ELR (cell line): ENCODE measurements at regions not wholly inside any gene's neighbourhood (a gene's known extent, or its start where the extent isn't known, plus 50 kb on each side); places are given as distances from the start of the nearest gene placed in this dataset.

ENCODE experiments used
- DNase-seq: peaks from one replicate; pipeline ENCODE4 v3.0.0-alpha.2; 2015; ENCODE audit warnings: low read depth

GRCh38 chr2:128380061-128380889 lies 61.6 kb upstream of the HS6ST1 start:
- no peak for DNase-seq

DNA sequence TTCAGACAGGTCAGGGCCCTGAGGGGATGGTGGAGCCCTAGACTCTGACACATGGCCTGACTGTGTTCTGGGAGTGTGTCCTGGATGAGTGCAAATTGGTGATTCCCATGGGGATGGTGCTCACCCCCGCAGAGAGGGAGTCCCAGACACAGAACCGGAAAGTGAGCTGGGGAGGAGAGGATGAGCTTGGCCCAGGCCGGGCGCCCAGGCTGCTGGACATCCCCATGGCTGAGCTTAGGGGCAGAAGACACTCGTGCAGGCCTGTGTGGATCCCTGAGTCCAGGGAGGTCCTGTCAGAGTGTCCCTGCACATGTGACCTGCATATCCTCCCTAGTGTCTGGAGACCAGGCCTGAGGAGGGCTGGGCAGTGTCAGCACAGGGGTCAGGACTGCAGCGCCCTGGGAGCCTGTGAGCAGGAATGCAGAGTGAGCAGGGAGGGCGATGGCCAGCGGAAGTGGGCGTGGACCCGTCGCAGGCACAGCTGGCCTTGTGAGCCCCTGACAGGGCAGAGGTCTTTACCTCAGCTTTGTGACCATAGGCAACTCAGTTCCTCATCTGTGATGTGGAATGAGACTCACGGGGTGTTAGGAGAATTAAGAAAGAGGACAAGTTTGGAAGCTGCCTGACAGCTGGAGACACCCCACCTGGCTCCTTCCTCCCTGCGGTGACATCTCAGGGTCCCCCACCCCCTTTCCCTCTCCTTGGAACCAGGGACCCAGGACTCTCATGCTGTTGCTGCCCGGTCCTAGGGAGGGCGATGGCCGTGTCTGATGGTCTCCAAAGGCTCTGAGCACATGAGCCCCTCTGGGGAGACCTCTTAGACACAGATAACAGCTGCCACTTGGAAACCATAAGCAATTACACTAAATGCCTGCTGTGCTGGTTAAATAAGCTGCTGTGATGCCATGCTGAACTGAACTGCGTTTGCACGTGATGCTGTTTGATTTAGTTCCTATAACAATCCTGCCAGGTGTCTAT lies 62.6 kb upstream of the HS6ST1 start:
- DNase-seq: no peak

DNA sequence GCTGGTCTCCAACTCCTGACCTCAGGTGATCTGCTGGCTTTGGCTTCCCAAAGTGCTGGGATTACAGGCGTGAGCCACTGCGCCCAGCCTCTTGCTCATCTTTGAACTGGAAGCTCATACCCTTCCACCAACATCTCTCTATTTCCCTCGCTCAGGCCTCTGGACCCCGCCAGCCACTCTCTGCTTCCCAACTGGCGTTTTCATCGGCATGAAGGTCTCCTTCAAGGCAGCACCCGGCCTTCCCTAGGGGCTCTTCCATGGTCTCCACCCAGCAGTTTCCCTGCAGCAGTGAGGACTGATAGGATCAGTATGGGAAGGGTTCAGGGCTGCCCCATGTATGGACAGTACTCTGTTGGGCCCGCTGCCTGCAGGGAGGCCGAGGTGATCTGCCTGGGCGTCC lies 65.8 kb upstream of the HS6ST1 start:
- DNase-seq: no peak

DNA sequence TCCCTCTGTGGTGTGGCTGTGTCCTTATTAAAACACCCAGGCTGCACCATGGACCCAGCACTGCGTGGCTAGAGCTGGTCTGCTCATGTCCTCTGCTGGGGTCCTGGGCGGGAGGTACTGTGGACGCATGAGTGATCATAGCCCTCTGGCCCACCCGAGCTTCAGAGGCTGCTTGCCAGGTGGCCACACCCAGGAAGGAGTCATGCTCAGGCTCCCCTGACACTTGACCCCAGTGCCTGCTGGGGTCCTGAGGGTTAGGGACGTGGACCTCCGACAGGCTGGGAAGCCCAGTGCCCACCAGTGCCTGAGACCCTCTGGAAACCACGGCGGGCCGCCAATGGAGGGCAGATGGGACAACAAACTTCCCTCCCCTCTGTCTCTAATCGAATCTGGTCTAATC lies 66.3 kb upstream of the HS6ST1 start:
- no peak for DNase-seq

DNA sequence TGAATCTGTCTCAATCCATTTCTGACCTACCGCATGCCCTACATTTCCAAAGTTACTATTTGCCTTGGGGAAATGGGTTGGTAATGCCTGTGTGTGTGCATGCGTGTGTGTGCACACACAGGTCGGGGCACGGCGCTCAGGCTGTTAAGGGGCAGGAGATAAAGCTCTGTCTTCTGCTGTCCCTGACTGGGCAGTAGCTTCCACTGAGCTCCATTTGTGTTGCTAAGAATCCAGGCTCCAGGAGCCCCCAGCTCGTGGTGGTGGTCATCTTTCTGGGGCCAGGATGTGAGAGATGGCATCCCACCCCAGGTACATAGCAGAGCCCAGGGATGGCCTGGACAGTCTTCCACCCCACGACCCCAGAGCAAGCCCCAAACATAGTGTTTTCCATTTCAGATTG lies 66.7 kb upstream of the HS6ST1 start:
- DNase-seq: no peak

DNA sequence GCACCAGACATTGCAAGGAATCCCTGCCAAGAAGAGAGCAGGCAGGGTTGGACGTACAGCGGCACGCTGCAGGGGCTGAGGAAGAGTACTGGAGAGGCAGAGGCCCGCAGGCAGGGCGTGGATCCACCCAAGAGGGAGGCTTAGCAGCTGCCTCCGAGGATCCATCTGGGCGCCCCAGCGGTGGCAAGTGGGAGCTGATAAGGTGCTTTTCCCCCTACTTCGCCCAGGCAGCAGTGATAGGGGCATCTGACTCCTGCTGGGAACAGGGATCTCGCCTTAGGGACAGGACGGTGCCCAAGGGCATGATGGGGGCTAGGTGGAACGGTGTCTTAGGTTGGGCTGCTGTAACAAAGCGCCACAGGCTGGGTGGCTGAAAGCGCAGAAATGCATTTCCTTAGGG lies 67.4 kb upstream of the HS6ST1 start:
- DNase-seq: no peak

GRCh38 chr2:128388499-128388941 lies 69.9 kb upstream of the HS6ST1 start:
- DNase-seq: no peak

DNA sequence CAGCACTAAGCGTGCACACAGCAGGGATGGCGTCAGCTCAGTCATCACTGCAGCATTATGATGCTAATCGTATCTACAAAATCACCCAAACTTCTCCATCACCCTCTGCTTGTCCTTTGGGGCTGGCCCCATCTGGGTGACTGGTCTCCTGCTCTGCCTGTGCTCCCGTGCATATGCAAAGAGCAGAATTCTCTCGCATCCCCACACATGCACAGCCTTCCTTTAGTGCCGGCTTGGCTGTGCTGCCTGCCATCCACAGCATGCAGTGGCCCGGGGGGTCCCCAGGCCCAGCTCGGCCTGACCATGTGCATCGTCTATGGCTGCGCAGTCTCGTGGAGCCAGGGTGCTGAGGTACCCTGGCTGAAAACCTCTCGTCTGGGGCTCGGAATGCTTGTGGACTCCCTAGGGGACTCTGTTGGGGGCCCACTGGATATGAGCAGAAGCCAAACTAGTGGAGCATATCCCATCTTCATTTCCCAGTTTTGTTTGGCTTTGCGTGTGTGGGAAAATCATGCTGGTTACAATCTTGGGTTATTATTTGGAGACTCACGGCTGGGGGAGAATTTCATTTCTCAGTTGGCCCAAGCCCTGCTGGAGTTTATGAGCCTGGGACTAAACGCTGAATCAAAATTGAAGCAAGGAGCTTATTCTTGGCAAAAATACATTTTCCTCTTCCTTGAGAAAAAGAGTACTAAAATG lies 70.9 kb upstream of the HS6ST1 start:
- DNase-seq: no peak

GRCh38 chr2:128390256-128390990 lies 71.8 kb upstream of the HS6ST1 start:
- no peak for DNase-seq

DNA sequence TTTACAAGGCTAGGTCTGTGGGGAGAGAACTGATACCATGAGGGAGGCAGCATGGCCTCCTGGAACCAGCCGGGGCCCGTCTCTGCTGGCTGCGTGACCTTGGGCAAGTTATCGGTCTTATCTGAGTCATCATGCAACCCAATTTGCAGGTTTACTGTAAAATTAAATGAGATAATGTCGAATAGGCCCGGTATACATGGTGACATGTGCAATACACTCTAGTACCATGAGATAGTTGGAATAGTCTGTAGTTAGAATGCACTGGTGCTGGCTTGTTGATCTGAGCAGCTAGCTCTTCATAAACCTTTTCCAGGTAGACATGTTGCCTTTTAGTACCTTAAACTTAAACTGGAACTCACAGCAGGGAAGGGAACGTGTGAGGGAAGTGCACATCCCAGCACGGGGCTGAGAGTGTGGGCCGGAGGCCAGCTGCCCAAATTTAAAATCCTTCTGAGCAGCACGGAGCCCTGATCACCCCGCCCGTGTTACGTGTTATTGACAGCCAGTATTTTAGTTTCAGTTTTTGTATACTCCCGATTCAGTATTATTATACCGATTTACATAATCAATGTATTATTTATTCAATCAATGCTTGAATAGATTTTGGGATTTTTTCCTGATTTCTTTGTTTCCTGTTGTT lies 72.4 kb upstream of the HS6ST1 start:
- DNase-seq: no peak

- DNase-seq: no peak
Observed at GRCh38 chr2:128391679-128392078, 73.0 kb upstream of the HS6ST1 start.

DNA sequence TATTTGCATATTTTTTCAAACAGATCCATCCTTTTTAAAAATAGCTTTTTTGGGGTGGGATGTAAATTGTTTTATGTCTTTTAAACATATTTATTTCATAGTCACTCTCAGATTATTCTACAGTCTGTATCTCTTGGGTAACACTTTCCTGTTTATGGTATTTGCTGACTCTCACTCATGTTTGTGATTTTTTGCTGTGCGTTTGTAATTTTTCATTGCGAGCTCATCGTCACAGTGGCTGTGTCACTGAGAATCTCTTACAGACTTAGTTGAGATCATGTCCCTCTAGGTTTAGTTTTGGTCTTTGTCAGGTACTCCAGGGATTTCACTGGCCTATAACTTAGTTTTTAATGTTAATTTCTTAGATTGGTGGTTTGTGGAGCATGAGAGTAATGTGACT lies 73.5 kb upstream of the HS6ST1 start:
- no peak for DNase-seq

DNA sequence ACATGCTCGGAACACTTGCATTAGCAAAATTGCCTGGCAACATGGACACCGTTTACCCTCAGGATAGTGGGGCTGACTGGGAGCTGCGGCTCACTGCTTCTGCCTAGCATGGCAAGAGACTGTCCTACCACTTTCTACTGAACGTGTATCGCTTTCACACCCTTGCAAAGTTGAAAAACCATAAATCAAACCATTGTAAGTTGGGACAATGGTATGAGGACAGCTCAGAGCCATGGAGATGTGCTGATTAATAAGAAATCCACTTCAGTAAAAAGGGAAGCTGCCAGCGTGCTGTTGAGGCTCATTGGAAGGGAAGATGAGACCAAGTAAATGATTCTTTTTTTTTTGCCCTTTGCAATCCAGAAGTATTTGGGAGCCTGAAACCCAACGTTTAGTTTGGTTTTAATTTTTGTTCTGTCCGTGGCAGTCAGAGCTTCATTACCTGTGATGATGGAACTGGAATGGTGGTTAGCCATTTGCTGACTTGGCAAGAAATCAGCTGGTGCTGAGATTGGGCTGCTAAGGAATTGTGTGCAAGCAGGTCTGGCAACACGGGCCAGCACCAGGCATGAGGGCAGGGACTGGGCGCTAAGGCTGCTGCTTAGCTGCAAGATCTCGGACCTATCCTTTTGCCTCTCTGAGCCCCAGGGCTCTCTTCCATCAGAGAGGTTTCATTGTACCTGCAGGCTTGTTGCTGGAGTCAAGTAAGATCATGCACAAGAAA lies 75.5 kb upstream of the HS6ST1 start:
- DNase-seq: no peak

DNA sequence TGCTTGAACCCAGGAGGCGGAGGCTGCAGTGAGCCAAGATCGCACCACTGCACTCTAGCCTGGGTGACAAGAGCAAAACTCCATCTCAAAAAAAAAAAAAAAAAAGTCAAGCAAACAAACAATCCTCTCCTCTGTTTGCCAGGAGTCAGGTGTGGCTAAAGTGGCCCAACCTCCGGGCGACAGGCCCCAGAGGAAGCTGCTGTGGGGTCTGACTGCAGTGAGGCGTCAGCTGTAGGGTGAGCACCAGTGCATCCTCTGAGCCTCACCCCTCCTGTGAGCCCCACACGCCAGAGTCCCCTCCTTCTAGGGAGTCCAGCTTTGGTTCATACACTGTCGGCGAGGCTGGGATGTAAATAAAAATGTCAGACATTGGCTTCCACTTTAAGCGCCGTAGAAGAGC lies 76.5 kb upstream of the HS6ST1 start:
- DNase-seq: no peak

DNA sequence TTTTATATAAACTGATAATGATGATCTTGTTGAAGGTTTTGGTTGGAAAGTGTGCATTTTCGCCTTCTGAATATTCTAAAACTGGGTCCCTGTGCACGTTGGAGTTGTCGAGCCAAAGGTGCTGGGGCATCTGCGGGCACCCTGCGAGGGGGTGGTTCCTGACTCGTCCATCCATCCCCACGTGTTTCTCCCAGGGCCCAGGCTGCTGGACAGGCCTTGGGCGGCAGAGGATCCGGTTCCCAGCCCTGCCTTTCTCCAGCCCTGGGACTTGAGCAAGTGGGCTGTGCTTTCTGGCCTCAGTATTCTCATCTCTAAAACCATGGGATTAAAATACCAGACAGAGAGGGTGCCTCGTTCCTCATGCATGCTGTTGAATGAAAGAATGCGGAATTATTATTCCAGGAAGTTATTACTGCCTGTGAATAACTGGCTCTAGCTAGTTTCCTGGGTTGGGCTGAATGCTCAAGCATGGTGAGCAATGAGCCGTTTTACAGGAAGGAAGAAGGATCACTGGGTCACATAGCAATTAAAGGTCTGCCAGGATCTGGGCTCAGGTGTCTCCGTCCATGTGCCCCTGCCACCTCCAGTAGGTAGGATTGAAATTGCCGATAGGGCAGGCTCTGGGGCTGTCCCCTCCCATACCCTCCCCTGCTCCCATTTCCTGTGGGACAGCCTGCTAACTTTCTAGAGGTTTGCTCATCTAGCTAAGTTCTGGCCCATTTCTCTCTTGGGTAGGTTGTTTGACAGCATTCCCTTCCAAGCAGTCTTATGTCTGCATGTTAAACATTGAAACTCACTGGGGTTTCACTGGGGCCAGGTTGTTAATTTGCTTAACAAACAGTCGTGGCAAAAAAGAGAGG lies 77.2 kb upstream of the HS6ST1 start:
- no peak for DNase-seq

- DNase-seq: no peak
Observed at GRCh38 chr2:128396500-128396891, 77.8 kb upstream of the HS6ST1 start.

- DNase-seq: no peak
Observed at GRCh38 chr2:128396946-128397345, 78.3 kb upstream of the HS6ST1 start.

GRCh38 chr2:128399256-128399655 lies 80.6 kb upstream of the HS6ST1 start:
- no peak for DNase-seq

GRCh38 chr2:128399690-128400291 lies 81.1 kb upstream of the HS6ST1 start:
- no peak for DNase-seq
